ENCODE measurements at regions not wholly inside any gene's neighbourhood (a gene's known extent, or its start where the extent isn't known, plus 50 kb on each side); places are given as distances from the start of the nearest gene placed in this dataset.

- no peak overlapping the region for H3K4me2 ChIP-seq (ENCODE audit: low read length)
- no peaks in the 10 kb centered on the region for H3K9me2 ChIP-seq (ENCODE audit: insufficient read depth)
- POLR2A ChIA-PET, result no interaction called here
- H3K9me3 ChIP-seq (ENCODE audit: control insufficient read depth in 1 of 2, insufficient read depth in 1 of 2, low read depth in 1 of 2, low read length in 2 of 2), result no peaks in the 10 kb centered on the region
- no peak for TF ChIP-seq EZH2phosphoT487 (IDR thresholded peaks at IDR 0.05; ENCODE audit: borderline replicate concordance)
- TF ChIP-seq MAX (IDR thresholded peaks at IDR 0.05), result no peak
- TF ChIP-seq, protein P1, sequence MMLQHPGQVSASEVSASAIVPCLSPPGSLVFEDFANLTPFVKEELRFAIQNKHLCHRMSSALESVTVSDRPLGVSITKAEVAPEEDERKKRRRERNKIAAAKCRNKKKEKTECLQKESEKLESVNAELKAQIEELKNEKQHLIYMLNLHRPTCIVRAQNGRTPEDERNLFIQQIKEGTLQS (IDR thresholded peaks at IDR 0.05), result no peak
- TF ChIP-seq ZFX (IDR thresholded peaks at IDR 0.05), result no peak
- TF ChIP-seq EZH2 (IDR thresholded peaks at IDR 0.05), result no peak
- no peak for TF ChIP-seq YY1 (IDR thresholded peaks at IDR 0.05; ENCODE audit: extremely low read depth, insufficient replicate concordance, low read depth, low read length)
- no peak for TF ChIP-seq CEBPB (IDR thresholded peaks at IDR 0.05; ENCODE audit: low read depth)
- TF ChIP-seq EGR1 (IDR thresholded peaks at IDR 0.05; ENCODE audit: low read depth), result no peak
- TF ChIP-seq, protein P2, sequence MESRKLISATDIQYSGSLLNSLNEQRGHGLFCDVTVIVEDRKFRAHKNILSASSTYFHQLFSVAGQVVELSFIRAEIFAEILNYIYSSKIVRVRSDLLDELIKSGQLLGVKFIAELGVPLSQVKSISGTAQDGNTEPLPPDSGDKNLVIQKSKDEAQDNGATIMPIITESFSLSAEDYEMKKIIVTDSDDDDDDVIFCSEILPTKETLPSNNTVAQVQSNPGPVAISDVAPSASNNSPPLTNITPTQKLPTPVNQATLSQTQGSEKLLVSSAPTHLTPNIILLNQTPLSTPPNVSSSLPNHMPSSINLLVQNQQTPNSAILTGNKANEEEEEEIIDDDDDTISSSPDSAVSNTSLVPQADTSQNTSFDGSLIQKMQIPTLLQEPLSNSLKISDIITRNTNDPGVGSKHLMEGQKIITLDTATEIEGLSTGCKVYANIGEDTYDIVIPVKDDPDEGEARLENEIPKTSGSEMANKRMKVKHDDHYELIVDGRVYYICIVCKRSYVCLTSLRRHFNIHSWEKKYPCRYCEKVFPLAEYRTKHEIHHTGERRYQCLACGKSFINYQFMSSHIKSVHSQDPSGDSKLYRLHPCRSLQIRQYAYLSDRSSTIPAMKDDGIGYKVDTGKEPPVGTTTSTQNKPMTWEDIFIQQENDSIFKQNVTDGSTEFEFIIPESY (IDR thresholded peaks at IDR 0.05; ENCODE audit: extremely low read depth, insufficient replicate concordance, low read length), result no peak
- no peak for TF ChIP-seq SRF (IDR thresholded peaks at IDR 0.05; ENCODE audit: low read depth)
- TF ChIP-seq, protein P3, sequence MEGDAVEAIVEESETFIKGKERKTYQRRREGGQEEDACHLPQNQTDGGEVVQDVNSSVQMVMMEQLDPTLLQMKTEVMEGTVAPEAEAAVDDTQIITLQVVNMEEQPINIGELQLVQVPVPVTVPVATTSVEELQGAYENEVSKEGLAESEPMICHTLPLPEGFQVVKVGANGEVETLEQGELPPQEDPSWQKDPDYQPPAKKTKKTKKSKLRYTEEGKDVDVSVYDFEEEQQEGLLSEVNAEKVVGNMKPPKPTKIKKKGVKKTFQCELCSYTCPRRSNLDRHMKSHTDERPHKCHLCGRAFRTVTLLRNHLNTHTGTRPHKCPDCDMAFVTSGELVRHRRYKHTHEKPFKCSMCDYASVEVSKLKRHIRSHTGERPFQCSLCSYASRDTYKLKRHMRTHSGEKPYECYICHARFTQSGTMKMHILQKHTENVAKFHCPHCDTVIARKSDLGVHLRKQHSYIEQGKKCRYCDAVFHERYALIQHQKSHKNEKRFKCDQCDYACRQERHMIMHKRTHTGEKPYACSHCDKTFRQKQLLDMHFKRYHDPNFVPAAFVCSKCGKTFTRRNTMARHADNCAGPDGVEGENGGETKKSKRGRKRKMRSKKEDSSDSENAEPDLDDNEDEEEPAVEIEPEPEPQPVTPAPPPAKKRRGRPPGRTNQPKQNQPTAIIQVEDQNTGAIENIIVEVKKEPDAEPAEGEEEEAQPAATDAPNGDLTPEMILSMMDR (IDR thresholded peaks at IDR 0.05 in 2 of 3, conservative IDR thresholded peaks at IDR 0.05 in 1 of 3; ENCODE audit: borderline replicate concordance in 1 of 3, insufficient read depth in 1 of 3, low read depth in 2 of 3, low read length in 2 of 3), result no peak
- no peak for TF ChIP-seq JUND (IDR thresholded peaks at IDR 0.05)
- no peak for TF ChIP-seq CBX3 (IDR thresholded peaks at IDR 0.05; ENCODE audit: low read depth)
- no peak for TF ChIP-seq ELF1 (IDR thresholded peaks at IDR 0.05; ENCODE audit: borderline replicate concordance, low read depth)
- TF ChIP-seq RAD21 (IDR thresholded peaks at IDR 0.05; ENCODE audit: low read depth), result no peak
- no peak for TF ChIP-seq ZNF274 (IDR thresholded peaks at IDR 0.05; ENCODE audit: low read depth, low read length)
- no peak for TF ChIP-seq SIN3A (IDR thresholded peaks at IDR 0.05; ENCODE audit: low read depth)
- H3K36me3 ChIP-seq (ENCODE audit: control insufficient read depth in 1 of 2, insufficient read depth in 2 of 2, low read length in 2 of 2), result no peaks in the 10 kb centered on the region
- no TSS peak for BruUV-seq (replicated peaks)
- CTCF ChIA-PET, result no interaction called here
- no peak for ATAC-seq
- DNase-seq (ENCODE audit: low read depth, low spot score), result no peak
- intact Hi-C loops (cut with micrococcal nuclease), result no loop called here
- H2AFZ ChIP-seq (ENCODE audit: low read depth, low read length, poor library complexity, severe bottlenecking), result no peak overlapping the region
- H4K20me1 ChIP-seq (ENCODE audit: insufficient read depth), result no peaks in the 10 kb centered on the region
- H3K4me1 ChIP-seq (ENCODE audit: control insufficient read depth in 1 of 2, insufficient read depth in 2 of 2, low read length in 2 of 2), result no peaks in the 10 kb centered on the region
- H3K27ac ChIP-seq (ENCODE audit: low read depth, low read length), result no peak overlapping the region
- RAD21 ChIA-PET (ENCODE audit: low non-redundant PET in 1 of 2, low total read pairs in 2 of 2, uncharacterized antibody in 2 of 2, unreplicated experiment in 2 of 2), result no interaction called here
- no peak overlapping the region for H3K9ac ChIP-seq (ENCODE audit: low read length)
- H3K79me2 ChIP-seq (ENCODE audit: insufficient read depth, low read length), result no peaks in the 10 kb centered on the region
- H3K27me3 ChIP-seq (ENCODE audit: insufficient read depth, low read length), result no peaks in the 10 kb centered on the region
- H3K4me3 ChIP-seq (replicated peaks in 1 of 2; ENCODE audit: low read depth in 1 of 2, low read length in 2 of 2), result no peak overlapping the region
These were observed 81.9 kb downstream of the MZT1 start for GRCh38 chr13:72645521-72645920.
